SK-N-MC (cell line): ENCODE measurements at regions not wholly inside any gene's neighbourhood (a gene's known extent, or its start where the extent isn't known, plus 50 kb on each side); places are given as distances from the start of the nearest gene placed in this dataset.

Source experiments
- EZH2 ChIP-seq: fragments of 200-600 bp; sonication (generic); IDR thresholded peaks from one replicate; pipeline ENCODE4 v1.6.1; 2017; ENCODE audit warnings: antibody characterized with exemption
- FOXP2 ChIP-seq: optimal IDR thresholded peaks from 2 replicates; pipeline ENCODE3; 2011; ENCODE audit warnings: mild to moderate bottlenecking, moderate library complexity; ENCODE audit not compliant: insufficient read depth; ENCODE audit errors: extremely low read length, control extremely low read depth
- POLR2AphosphoS5 ChIP-seq: IDR thresholded peaks from 2 replicates; pipeline ENCODE4 v1.6.1; 2012; ENCODE audit warnings: mild to moderate bottlenecking, low read depth, low read length, borderline replicate concordance

DNA sequence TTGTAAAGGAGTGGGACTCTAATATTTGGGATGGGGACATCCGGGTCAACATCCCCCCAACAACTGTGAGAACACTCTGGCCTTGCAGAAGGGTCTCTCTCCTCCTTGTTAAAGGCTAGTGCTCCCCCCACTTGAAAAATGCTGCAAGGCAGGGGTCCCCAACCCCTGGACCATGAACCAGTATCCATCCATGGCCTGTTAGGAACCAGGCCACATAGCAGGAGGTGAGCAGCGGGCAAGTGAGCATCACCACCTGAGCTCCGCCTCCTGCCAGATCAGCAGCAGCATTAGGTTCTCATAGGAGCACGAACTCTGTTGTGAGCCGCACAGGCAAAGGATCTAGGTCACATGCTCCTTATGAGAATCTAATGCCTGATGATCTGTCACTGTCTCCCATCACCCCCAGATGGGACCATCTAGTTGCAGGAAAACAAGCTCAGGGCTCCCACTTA, 243.9 kb upstream of the ID2 start:
- TF ChIP-seq POLR2AphosphoS5, result no peak
- no peak for TF ChIP-seq EZH2
- no peak for TF ChIP-seq FOXP2
